Activated effector memory CD4-positive, alpha-beta T cell treated with anti-CD3 and anti-CD28 coated beads, Interleukin-2, amount 50 U/mL, for 16 hours (primary cell): ENCODE measurements at regions not wholly inside any gene's neighbourhood (a gene's known extent, or its start where the extent isn't known, plus 50 kb on each side); places are given as distances from the start of the nearest gene placed in this dataset.
"Not testable (repeated sequence)": the region's sequence is repeated elsewhere in the genome, so short reads cannot be mapped to it uniquely, and the experiment has no call there.

Experiments used
- DNase-seq: peaks from one replicate; pipeline ENCODE4 v3.0.0-alpha.2; 2020

DNA sequence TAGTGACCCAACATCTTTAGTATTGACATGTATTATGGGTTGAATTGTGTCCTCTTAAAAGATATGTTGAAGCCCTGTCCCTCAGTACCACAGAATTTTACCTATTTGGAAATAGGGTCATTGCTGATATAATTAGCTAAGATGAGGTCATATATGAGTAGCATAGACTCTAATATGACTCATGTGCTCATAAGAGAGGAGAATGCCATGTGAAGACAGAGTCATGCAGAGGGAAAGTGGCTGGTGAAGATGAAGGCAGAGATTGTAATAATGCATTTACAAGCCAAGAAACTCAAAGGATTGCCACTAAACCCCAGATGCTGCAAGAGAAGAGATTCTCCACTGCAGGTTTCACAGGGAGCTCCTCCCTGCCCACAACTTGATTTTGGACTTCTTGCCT, 496.4 kb downstream of the KIF20B start:
- DNase-seq, result no peak

DNA sequence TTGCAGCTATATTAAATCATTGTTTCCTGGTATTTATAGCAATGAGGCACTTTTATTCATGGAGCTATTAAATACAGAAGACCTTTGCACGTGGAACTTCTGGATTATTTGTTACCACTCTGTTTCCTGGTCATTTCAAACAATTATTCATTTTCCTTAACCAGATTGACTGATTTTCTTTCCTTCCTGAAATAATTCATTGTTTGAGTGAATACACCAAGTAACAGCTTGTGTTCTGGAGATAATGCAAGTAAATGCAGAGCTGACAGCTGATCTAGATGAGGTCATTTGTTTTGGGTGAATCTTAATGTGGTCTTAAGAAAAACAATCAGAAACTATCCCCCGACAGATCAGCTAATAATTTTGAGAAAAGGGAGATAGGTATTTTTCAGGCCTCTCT, 497.7 kb downstream of the KIF20B start:
- no peak for DNase-seq

DNA sequence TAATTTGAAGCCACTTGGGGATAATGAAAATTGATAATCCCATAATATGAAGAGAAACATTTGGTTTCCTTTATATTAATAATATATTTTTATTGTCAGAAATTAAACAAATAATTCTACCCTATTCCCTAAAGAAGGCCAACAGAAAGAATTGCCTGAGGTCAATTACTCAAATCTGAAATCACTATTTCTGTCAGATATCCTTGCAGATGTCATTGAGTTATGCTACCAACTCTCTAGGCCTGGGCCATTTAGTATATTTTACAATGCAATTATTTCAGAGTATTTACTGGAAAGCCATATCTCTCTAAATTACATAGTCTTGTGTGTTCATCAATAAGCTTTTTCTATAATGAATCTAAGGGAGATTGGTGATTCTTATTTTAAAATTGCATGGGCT, 498.1 kb downstream of the KIF20B start:
- no peak for DNase-seq

GRCh38 chr10:90204131-90204955, 503.0 kb downstream of the KIF20B start:
- no peak for DNase-seq

GRCh38 chr10:90204956-90205314, 503.5 kb downstream of the KIF20B start:
- DNase-seq, result no peak

DNA sequence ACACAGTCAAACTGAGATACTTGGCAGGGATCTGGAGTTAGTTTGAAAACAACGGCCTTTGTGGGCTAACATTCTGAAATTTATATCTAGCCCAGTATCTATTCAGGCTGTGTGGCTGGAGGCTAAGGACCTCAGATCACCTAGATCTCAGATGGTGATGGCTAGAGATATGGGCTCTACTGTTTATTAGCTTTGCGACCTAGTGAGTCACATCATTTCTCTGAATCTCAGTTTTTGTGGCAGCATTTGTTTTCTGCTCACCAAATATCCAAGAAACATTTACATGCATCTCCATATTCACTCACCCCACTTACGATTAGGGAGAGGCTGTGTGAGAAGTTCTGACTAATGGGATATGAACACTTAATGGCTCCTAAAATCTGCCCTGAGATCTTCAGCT, 503.9 kb downstream of the KIF20B start:
- no peak for DNase-seq

GRCh38 chr10:90213346-90213745, 512.0 kb downstream of the KIF20B start:
- DNase-seq, result no peak

DNA sequence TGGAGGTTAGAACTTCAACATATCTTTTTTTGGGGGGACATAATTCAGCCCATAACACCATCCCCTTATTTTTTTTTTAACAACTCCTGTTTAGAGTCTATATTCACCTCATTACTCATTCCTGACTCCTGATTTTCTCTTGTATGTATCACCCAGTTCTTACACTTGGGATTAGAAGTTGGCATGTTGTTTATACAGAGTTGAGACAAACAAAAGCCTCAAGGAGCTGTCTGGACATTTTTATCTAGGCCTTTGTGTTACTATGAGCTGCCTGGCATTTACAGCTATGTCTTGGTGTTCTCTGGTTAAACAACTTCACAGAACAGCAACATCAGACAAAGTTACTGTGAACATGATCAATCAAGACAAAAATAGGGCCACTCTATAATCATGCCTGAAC, 517.5 kb downstream of the KIF20B start:
- no peak for DNase-seq

GRCh38 chr10:90222372-90222771, 521.0 kb downstream of the KIF20B start:
- no peak for DNase-seq

DNA sequence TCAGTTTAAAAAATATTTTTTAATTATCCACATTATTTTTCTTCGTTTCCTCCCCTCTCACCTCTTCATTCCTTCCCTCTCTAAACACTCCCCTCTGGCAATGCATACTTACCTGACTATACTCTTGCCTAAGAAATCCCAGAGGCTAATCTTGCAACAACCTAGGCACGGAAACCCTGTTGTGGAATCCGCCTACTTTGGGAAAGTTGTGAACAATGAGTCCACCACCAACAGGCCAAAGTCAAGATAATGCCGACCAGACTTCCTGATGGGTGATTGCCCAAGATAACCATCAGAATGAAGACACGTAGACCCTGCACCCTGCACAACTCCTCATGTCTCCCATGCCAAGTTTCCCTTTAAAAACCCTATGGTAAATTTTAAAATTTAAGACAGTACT, 521.5 kb downstream of the KIF20B start:
- no peak for DNase-seq

- DNase-seq, result no peak
These were observed 523.6 kb downstream of the KIF20B start for GRCh38 chr10:90224791-90225566.

- no peak for DNase-seq
These were observed 525.1 kb downstream of the KIF20B start for GRCh38 chr10:90226517-90226916.

DNA sequence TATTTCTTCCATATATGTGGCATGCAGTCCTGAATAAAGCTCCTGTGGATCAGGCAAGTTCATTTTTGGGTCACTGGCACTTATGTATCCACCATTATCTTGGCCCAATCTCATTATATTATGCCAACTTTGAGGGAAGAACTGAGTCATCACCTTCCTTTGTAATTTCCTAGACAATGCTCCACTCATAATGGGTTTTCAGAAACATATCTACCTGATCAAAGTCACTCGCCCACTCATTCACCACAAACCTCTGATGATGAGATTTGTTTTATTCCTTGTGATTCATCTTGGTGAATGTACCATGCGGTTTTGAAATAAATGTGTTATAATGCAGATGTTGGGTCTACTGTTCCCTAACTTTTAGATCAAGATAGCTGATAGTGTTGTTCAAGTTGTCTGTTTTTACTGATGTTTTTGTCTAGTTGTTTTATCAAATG, 525.8 kb downstream of the KIF20B start:
- no peak for DNase-seq

DNA sequence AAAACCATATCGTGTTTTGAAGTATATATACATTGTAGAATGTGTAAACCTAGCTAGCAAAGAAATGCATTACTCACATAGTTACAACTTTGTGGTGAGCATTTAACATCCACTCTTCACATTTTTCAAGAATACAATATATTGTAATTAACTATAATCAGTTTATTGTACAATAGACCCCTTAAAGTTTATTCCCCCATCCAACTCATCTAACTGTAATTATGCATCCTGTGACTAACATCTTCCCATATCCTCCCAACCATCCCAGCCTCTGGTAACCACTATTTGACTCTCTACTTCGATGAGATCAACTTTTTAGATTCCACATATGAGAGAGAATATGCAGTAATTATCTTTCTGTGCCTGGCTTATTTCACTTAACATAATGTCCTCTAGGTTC, 526.4 kb downstream of the KIF20B start:
- no peak for DNase-seq

DNA sequence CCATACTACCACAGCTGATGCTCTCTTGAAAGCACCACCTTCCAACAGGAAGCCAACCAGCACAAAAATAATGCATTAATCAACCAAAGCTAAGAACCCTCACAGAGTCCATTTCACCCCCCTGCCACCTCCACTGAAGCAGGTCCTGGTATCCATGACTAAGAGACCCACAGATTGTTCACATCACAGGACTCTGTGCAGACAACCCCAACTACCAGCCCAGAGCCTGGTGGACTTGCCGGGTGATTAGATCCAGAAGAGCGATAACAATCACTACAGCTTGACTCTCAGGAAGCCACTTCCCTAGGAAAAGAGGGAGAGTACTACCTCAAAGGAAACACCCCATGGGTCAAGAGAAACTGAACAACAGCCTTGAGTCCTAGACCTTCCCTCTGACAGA, 528.1 kb downstream of the KIF20B start:
- DNase-seq, result no peak

DNA sequence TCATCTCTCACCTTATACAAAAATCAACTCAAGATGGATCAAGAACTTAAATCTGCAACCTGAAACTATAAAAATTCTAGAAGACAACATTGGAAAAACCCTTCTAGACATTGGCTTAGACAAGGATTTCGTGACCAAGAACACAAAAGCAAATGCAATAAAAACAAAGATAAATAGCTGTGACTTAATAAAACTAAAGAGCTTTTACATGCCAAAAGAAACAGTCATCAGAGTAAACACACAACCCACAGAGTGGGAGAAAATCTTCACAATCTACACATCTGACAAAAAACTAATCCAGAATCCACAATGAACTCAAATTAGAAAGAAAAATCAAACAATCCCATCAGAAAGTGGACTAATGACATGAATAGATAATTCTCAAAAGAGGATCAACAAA, 532.4 kb downstream of the KIF20B start:
- not testable (repeated sequence) for DNase-seq

DNA sequence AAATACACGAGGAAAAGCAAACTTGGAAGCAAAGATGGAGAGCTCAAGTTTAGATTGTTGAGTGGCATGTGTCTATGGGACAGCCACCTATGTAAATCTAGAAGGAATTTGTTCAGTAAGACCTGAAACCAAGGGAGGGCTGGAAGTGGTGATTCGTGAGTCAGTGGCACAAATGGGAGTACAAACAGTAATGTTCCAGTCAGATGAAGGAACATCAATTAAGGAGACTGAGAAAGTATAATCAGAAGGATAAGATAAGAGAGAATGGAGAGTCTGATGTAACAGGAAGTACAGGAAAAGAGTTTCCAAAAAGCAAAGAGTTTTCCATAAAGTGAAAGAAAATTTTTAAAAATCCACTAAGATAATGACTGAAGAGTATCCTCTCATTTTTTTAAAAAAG, 544.2 kb downstream of the KIF20B start:
- DNase-seq, result no peak

DNA sequence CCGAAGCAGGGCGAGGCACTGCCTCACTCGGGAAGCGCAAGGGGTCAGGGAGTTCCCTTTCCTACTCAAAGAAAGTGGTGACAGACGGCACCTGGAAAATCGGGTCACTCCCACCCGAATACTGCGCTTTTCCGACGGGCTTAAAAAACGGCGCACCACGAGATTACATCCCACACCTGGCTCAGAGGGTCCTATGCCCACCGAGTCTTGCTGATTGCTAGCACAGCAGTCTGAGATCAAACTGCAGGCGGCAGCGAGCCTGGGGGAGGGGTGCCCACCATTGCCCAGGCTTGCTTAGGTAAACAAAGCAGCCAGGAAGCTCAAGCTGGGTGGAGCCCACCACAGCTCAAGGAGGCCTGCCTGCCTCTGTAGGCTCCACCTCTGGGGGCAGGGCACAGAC, 549.4 kb downstream of the KIF20B start:
- not testable (repeated sequence) for DNase-seq

DNA sequence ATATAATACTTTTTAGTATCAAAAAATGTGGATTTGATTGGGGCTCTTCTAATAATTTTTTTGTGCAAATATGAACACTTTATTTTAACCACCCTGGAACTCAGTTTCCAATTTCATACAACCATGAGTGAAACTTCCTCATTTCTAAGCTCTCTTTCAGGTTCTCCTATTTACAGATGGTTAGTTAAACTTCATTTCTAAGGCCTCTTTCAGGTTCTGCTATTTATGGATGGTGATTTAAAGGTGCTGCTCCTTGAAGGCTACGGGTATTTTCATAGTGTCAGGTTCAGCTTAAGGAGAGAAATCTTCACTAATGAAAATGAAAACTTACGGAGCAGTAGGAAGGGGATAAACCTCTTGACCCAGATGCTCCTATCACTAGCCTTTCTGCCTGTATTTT, 568.3 kb downstream of the KIF20B start:
- no peak for DNase-seq

GRCh38 chr10:90274721-90275468, 573.5 kb downstream of the KIF20B start:
- DNase-seq, result no peak

DNA sequence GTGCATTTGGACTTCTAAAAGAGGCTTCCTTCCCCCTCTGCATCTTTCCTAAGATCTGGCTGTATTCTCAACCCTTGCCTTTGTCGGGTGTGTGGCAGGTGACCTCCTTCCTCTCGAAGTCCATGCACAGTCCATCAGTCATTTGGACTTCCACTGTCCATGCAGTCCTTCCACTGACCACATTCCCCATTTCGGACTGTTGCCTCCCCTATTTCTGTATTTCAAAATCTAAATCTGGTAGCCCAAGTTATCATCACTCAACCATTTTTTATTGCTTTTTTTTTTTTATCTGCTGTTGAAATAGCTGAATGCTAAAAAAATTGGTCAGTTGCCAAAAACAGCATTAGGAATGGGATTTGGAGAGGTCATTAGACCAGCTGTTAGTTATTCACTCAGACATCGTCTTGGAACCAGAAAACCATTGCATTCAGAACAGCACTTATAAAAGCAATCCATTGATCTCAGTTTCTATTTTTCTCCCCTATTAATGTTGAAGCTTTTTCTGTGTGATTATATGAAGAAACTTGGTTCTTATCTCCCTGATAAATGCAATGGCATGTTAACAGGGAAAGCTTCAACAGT, 575.6 kb downstream of the KIF20B start:
- no peak for DNase-seq

- no peak for DNase-seq
These were observed 571.4 kb downstream of the HTR7 start for GRCh38 chr10:90286406-90286805.

DNA sequence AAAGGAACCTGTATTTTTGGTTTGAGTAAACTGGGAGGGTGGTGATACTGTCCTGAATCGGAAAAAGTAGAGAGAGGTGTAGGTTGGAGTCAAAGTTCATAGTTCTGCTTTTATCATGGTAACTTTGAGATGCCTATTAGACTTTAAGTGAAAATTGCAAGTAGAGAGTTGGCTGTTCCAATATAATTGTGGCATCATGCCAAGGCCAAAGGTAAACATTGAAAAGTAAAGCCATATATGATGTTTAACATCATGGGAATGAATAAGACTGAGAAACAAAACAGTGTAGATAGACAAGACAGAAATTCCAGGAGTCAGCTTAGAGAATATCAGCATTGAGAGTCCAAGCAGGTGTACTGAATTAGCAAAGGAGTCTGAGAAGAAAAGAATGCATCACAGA, 570.9 kb downstream of the HTR7 start:
- no peak for DNase-seq
